ENCODE measurements at regions not wholly inside any gene's neighbourhood (a gene's known extent, or its start where the extent isn't known, plus 50 kb on each side); places are given as distances from the start of the nearest gene placed in this dataset.

DNA sequence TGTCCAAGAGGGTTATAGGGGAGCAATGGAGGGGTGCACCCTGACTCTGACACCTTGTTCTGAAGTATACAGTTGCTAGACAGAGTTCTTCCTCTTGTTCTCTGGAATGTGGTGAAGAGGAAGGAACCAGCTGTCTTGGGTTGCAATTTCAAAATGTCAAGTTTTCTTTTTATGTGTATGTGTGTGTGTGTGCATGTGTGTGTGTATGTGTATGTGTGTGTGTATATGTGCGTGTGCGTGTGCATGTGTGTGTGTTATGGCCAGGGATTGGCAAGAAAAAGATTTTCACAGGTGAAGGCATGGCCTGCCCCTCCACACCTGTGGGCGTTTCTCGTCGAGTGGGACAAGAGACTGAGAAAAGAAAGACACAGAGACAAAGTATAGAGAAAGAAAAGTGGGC is 81.6 kb upstream of the ADGRA3 start:
- TF ChIP-seq, protein P1, sequence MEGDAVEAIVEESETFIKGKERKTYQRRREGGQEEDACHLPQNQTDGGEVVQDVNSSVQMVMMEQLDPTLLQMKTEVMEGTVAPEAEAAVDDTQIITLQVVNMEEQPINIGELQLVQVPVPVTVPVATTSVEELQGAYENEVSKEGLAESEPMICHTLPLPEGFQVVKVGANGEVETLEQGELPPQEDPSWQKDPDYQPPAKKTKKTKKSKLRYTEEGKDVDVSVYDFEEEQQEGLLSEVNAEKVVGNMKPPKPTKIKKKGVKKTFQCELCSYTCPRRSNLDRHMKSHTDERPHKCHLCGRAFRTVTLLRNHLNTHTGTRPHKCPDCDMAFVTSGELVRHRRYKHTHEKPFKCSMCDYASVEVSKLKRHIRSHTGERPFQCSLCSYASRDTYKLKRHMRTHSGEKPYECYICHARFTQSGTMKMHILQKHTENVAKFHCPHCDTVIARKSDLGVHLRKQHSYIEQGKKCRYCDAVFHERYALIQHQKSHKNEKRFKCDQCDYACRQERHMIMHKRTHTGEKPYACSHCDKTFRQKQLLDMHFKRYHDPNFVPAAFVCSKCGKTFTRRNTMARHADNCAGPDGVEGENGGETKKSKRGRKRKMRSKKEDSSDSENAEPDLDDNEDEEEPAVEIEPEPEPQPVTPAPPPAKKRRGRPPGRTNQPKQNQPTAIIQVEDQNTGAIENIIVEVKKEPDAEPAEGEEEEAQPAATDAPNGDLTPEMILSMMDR (IDR thresholded peaks at IDR 0.05): no peak
- TF ChIP-seq POLR2A (IDR thresholded peaks at IDR 0.05): no peak

Measured in right lobe of liver (tissue), 4 donors.